Testis (tissue), 2 donors: ENCODE measurements at regions not wholly inside any gene's neighbourhood (a gene's known extent, or its start where the extent isn't known, plus 50 kb on each side); places are given as distances from the start of the nearest gene placed in this dataset.

ENCODE experiments used
- POLR2A ChIP-seq: fragments of 450-650 bp; IDR thresholded peaks from one replicate; pipeline ENCODE4 v1.6.1; 2017; ENCODE audit warnings: antibody characterized with exemption, mild to moderate bottlenecking, moderate library complexity
- TF ChIP-seq, protein P1 (sequence below), 3 experiments: fragments of 450-650 bp in 2 of 3; fragments of 200-600 bp in 1 of 3; sonication (generic) in 1 of 3; IDR thresholded peaks; one replicate each; pipeline ENCODE4 v1.5.1; 2016 to 2019; ENCODE audit warnings: antibody characterized with exemption in 3 of 3, mild to moderate bottlenecking in 2 of 3, moderate library complexity in 1 of 3

- TF ChIP-seq POLR2A, result no peak
- TF ChIP-seq, protein P1, sequence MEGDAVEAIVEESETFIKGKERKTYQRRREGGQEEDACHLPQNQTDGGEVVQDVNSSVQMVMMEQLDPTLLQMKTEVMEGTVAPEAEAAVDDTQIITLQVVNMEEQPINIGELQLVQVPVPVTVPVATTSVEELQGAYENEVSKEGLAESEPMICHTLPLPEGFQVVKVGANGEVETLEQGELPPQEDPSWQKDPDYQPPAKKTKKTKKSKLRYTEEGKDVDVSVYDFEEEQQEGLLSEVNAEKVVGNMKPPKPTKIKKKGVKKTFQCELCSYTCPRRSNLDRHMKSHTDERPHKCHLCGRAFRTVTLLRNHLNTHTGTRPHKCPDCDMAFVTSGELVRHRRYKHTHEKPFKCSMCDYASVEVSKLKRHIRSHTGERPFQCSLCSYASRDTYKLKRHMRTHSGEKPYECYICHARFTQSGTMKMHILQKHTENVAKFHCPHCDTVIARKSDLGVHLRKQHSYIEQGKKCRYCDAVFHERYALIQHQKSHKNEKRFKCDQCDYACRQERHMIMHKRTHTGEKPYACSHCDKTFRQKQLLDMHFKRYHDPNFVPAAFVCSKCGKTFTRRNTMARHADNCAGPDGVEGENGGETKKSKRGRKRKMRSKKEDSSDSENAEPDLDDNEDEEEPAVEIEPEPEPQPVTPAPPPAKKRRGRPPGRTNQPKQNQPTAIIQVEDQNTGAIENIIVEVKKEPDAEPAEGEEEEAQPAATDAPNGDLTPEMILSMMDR (IDR thresholded peaks at IDR 0.05), result no peak
Observed at GRCh38 chr11:105489446-105489845, 120.4 kb upstream of the GRIA4 start.
